ENCODE measurements at regions not wholly inside any gene's neighbourhood (a gene's known extent, or its start where the extent isn't known, plus 50 kb on each side); places are given as distances from the start of the nearest gene placed in this dataset.
"Not testable (repeated sequence)": the region's sequence is repeated elsewhere in the genome, so short reads cannot be mapped to it uniquely, and the experiment has no call there.

GRCh38 chr2:174697255-174697654 is 67.0 kb downstream of the CHRNA1 start:
- DNase-seq (ENCODE audit: low spot score): peak; percentile 81

- no peak for DNase-seq (ENCODE audit: low spot score)
Measured at GRCh38 chr2:174694920-174695319, 69.4 kb downstream of the CHRNA1 start.

GRCh38 chr2:174694196-174694878 is 69.9 kb downstream of the CHRNA1 start:
- no peak for DNase-seq (ENCODE audit: low spot score)

- no peak for DNase-seq (ENCODE audit: low spot score)
Measured at GRCh38 chr2:174693344-174693743, 70.9 kb downstream of the CHRNA1 start.

GRCh38 chr2:174692256-174692919 is 71.9 kb downstream of the CHRNA1 start:
- peak; percentile 31 for DNase-seq (ENCODE audit: low spot score)

GRCh38 chr2:174691201-174691779 is 73.0 kb downstream of the CHRNA1 start:
- no peak for DNase-seq (ENCODE audit: low spot score)

DNA sequence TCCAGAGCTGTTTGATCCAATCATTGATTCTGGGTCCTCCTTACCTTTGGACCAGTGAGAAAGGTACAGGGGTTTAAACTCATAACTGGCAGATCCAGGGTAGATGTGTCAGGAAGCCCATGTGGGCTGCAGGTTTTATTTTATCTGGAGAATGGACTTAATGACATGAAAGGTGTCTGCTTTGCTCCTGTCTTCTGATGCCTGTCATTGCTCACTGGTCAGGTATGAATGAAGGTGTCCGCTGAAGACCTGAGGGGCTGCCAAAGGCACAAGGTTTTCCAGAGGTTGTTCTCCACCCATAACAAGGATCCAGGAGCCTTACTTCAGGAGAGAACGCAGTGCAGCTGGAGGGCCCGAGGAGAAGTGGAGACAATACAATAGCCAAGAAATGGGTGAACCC is 74.2 kb downstream of the CHRNA1 start:
- no peak for DNase-seq (ENCODE audit: low spot score)

DNA sequence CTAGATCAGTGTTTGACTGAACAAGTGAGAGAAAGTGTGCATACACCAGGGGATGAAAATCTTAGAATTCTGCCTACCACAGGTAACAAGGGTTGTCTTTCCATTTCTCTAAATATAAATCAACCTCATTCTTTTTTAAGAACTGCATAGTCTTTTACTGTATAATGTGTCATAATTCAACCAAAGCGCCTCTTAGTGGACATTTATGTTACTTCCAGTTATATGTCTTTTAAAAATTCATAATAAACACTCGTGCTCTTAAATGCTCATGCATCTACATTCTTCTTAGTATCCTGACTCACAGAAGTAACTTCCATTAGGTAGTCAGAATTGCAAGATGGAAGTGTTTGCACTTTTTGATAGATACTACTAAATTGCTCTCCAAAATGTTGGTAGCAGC is 76.2 kb downstream of the CHRNA1 start:
- DNase-seq (ENCODE audit: low spot score): peak; percentile 20

GRCh38 chr2:174686430-174686829 is 77.8 kb downstream of the CHRNA1 start:
- no peak for DNase-seq (ENCODE audit: low spot score)

- DNase-seq (ENCODE audit: low spot score): peak; percentile 57
Measured at GRCh38 chr2:174683392-174683759, 80.9 kb downstream of the CHRNA1 start.

- peak; percentile 94 for DNase-seq (ENCODE audit: low spot score)
Measured at GRCh38 chr2:174682578-174683391, 81.5 kb downstream of the CHRNA1 start.

DNA sequence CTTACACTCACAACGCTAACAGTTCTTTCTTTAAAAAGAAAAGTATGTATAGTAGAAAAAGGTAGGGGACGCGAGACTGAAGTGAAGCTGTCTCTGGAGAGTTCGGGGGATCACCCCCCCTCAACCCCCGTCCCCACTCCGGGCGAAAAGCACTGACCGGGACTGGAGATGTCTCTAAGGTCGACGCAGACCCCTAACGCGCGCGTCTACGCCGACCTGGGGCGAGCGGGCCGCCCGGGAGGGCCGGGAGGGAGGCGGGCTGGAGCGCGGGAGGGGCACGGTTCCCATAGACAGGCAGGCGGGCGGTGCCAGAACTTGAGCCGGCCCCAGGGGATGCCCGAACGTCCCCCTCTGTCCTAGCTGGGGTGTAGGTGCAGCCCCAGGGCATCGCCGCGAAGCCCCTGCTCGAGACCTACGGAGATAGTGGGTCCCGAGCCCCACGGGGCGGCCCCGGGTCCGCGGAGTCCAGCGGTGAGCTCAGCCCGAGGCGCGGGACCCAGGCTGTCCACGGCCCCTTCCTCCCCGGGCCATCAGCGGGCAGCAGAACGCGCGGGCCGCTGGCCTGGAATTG is 82.2 kb downstream of the CHRNA1 start:
- peak; percentile 75 for DNase-seq (ENCODE audit: low spot score)

- peak; percentile 49 for DNase-seq (ENCODE audit: low spot score)
Measured at GRCh38 chr2:174681099-174682006, 82.9 kb downstream of the CHRNA1 start.

- no peak for DNase-seq (ENCODE audit: low spot score)
Measured at GRCh38 chr2:174680221-174680620, 82.6 kb upstream of the WIPF1 start.

- DNase-seq (ENCODE audit: low spot score): no peak
Measured at GRCh38 chr2:174678395-174678794, 80.8 kb upstream of the WIPF1 start.

DNA sequence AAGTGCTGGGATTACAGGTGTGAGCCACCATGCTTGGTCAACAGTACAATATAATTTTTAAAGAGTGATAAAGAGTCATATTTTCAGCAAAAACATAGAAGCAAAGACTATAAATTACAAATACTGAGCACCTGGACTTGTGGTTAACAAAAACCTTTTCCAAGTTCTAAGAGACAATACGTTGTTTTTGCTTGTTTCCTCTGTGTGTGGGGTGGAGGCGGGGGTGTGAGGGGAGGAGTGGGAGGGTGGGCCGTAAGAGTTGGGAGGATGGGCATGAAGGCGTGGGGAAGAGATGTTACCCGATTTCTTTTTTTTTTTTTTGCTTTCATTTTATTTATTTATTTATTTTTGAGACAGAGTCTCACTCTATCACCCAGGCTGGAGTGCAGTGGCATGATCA is 78.0 kb upstream of the WIPF1 start:
- DNase-seq (ENCODE audit: low spot score): no peak

DNA sequence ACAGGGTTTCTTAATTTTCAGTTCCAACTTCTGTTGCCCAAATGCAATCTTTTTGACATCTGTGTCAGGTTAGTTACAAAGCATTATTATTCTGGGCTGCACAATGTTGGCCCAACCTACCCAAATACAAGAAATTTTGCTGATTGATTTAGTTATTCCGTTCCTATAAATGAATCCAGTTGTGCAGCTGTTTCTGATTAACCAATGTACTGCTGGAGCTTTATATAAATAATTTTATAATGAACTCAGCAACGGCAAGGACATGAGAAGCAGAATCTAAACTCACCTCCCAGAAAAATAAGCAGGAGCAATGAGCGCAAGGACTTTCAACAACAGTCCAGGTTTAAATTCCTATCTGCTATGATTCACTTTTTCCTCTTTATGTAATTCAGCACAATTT is 76.3 kb upstream of the WIPF1 start:
- no peak for DNase-seq (ENCODE audit: low spot score)

- DNase-seq (ENCODE audit: low spot score): no peak
Measured at GRCh38 chr2:174673440-174673839, 75.8 kb upstream of the WIPF1 start.

DNA sequence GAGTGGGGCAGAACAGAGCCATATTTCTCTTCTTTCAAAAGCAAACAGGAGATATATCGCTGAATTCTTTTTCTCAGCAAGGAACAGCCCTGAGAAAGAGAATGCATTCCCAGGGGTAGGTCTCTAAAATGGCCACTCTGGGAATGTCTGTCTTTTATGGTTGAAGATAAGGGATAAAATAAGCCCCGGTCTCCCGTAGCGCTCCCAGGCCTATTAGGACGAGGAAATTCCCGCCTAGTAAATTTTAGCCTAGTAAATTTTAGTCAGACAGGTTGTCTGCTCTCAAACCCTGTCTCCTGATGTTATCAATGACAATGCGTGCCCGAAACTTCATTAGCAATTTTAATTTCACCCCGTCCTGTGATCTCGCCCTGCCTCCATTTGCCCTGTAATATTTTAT is 73.9 kb upstream of the WIPF1 start:
- DNase-seq (ENCODE audit: low spot score): not testable (repeated sequence)

DNA sequence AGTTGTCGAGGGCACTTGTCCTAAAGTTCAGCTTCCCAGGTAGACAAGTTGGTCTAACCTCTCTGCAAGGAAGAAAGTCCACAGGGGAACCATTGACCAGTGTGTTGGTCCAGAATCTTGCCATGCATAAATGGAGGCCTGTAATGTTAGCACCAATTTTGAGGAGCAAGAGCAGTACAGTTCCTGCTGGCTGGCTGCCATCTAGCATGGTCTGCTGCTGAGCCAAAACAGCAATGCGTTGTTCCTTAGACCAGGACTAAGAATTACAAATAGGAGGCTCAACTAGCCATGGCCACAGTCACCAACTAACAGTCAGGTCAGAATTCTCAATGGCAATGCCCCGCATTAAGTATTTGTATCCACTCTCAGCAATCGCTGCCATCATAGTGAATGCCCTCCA is 72.8 kb upstream of the WIPF1 start:
- no peak for DNase-seq (ENCODE audit: low spot score)

GRCh38 chr2:174669336-174669735 is 71.7 kb upstream of the WIPF1 start:
- no peak for DNase-seq (ENCODE audit: low spot score)

Data from AG08396 (cell line).